Astrocyte of the spinal cord (primary cell): ENCODE measurements at regions not wholly inside any gene's neighbourhood (a gene's known extent, or its start where the extent isn't known, plus 50 kb on each side); places are given as distances from the start of the nearest gene placed in this dataset.

ENCODE experiments used
- DNase-seq: peaks from one replicate; pipeline ENCODE4 v3.0.0; 2011; ENCODE audit warnings: low read depth, low spot score
- H3K4me3 ChIP-seq: 2 replicates; pipeline ENCODE4 v1.5.1; 2011; ENCODE audit warnings: low read depth, mild to moderate bottlenecking, low read length, moderate library complexity
- in situ Hi-C: cut with HindIII; loops from 2 replicates; pipeline ENCODE4 v1.10.0; 2017; ENCODE audit warnings: low sequenced_read_pairs
- TF ChIP-seq, protein P1 (sequence below): IDR thresholded peaks from 2 replicates; pipeline ENCODE4 v1.5.1; 2012; ENCODE audit warnings: low read depth, mild to moderate bottlenecking, low read length, inconsistent platforms

DNA sequence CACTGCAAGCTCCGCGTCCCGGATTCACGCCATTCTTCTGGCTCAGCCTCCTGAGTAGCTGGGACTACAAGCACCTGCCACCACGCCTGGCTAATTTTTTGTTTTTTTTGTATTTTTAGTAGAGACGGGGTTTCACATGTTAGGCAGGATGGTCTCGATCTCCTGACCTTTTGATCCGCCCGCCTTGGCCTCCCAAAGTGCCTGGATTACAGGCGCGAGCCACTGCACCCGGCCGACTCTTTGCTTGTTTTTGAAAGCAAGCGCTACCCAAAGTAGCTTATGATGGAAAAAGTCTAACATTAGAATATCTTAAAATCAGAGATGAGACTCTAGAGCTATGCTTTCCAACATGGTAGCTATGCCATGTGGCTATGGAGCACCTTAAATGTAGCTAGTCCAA lies 585.5 kb upstream of the ITGA1 start:
- TF ChIP-seq, protein P1, sequence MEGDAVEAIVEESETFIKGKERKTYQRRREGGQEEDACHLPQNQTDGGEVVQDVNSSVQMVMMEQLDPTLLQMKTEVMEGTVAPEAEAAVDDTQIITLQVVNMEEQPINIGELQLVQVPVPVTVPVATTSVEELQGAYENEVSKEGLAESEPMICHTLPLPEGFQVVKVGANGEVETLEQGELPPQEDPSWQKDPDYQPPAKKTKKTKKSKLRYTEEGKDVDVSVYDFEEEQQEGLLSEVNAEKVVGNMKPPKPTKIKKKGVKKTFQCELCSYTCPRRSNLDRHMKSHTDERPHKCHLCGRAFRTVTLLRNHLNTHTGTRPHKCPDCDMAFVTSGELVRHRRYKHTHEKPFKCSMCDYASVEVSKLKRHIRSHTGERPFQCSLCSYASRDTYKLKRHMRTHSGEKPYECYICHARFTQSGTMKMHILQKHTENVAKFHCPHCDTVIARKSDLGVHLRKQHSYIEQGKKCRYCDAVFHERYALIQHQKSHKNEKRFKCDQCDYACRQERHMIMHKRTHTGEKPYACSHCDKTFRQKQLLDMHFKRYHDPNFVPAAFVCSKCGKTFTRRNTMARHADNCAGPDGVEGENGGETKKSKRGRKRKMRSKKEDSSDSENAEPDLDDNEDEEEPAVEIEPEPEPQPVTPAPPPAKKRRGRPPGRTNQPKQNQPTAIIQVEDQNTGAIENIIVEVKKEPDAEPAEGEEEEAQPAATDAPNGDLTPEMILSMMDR: no peak
- no peak for DNase-seq
- H3K4me3 ChIP-seq: no peak overlapping the region
- in situ Hi-C loops: no loop called here

DNA sequence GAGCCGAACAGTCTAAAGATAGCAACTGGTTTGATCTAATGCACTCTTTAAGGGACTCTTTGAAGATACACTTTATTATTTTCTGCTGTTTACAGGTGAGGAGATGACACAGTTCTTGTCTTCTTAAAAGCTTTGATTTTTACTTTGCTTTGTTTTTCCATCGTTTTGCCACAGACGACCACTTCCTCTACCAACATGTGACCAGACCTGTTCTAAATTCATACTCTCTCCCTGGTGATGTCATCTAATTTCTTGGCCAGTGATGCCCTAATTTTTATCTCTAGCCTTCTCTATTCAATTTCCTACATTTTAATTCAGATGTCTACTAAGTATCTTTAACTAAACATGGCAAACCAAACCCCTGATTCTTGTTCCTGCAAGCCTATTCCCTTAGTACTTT lies 583.4 kb upstream of the ITGA1 start:
- H3K4me3 ChIP-seq: no peak overlapping the region
- in situ Hi-C loops: no loop called here
- DNase-seq: no peak
- TF ChIP-seq, protein P1: no peak
